Trophoblast cell (in vitro differentiated cells and primary cell): ENCODE measurements at regions not wholly inside any gene's neighbourhood (a gene's known extent, or its start where the extent isn't known, plus 50 kb on each side); places are given as distances from the start of the nearest gene placed in this dataset.
"Not testable (repeated sequence)": the region's sequence is repeated elsewhere in the genome, so short reads cannot be mapped to it uniquely, and the experiment has no call there.

ENCODE experiments used
- DNase-seq, 2 donors: peaks; one replicate each; pipeline ENCODE4 v3.0.0-alpha.2; 2016
- H2AFZ ChIP-seq: 2 replicates; pipeline ENCODE4 v1.6.1; 2013; ENCODE audit warnings: low read length, moderate library complexity, mild to moderate bottlenecking; ENCODE audit not compliant: insufficient read depth, poor library complexity
- H2AK5ac ChIP-seq: 2 replicates; pipeline ENCODE4 v1.6.1; 2013; ENCODE audit warnings: mild to moderate bottlenecking, low read length
- H2BK120ac ChIP-seq: 2 replicates; pipeline ENCODE4 v1.6.1; 2013; ENCODE audit warnings: low read length, mild to moderate bottlenecking, moderate library complexity; ENCODE audit not compliant: insufficient read depth, poor library complexity
- H2BK12ac ChIP-seq: 2 replicates; pipeline ENCODE4 v1.6.1; 2013; ENCODE audit warnings: mild to moderate bottlenecking, low read length, moderate library complexity
- H2BK5ac ChIP-seq: 2 replicates; pipeline ENCODE4 v1.6.1; 2013; ENCODE audit warnings: low read length, low read depth, moderate library complexity, mild to moderate bottlenecking; ENCODE audit not compliant: poor library complexity
- H3K14ac ChIP-seq: 2 replicates; pipeline ENCODE4 v1.6.1; 2013; ENCODE audit warnings: mild to moderate bottlenecking, low read length
- H3K18ac ChIP-seq: 2 replicates; pipeline ENCODE4 v1.6.1; 2013; ENCODE audit warnings: mild to moderate bottlenecking, low read length
- H3K23ac ChIP-seq: 2 replicates; pipeline ENCODE4 v1.6.1; 2013; ENCODE audit warnings: low read length
- H3K27ac ChIP-seq: 2 replicates; pipeline ENCODE4 v1.5.1; 2013; ENCODE audit warnings: low read depth, mild to moderate bottlenecking, inconsistent platforms, low read length, moderate library complexity
- H3K27me3 ChIP-seq: 2 replicates; pipeline ENCODE4 v1.6.1; 2013; ENCODE audit warnings: inconsistent platforms, mild to moderate bottlenecking, low read length, moderate library complexity; ENCODE audit not compliant: insufficient read depth
- H3K36me3 ChIP-seq, 2 experiments: 1 replicate in 1 of 2; 2 replicates in 1 of 2; pipeline ENCODE4 v1.6.1; 2013; ENCODE audit warnings: low read length in 2 of 2, mild to moderate bottlenecking in 2 of 2, moderate library complexity in 1 of 2; ENCODE audit not compliant: insufficient read depth in 2 of 2, control insufficient read depth in 1 of 2
- H3K4ac ChIP-seq: 2 replicates; pipeline ENCODE4 v1.6.1; 2013; ENCODE audit warnings: low read depth, mild to moderate bottlenecking, low read length, moderate library complexity
- H3K4me1 ChIP-seq, 2 experiments: 1 replicate in 1 of 2; 2 replicates in 1 of 2; pipeline ENCODE4 v1.6.1; 2013; ENCODE audit warnings: low read length in 2 of 2, mild to moderate bottlenecking in 2 of 2, moderate library complexity in 1 of 2; ENCODE audit not compliant: insufficient read depth in 2 of 2, control insufficient read depth in 1 of 2
- H3K4me2 ChIP-seq: 2 replicates; pipeline ENCODE4 v1.6.1; 2013; ENCODE audit warnings: inconsistent platforms, mild to moderate bottlenecking, low read length, moderate library complexity
- H3K4me3 ChIP-seq: 2 replicates; pipeline ENCODE4 v1.5.1; 2013; ENCODE audit warnings: mild to moderate bottlenecking, low read depth, low read length, inconsistent platforms
- H3K79me1 ChIP-seq: one replicate; pipeline ENCODE4 v1.6.1; 2013; ENCODE audit warnings: low read length
- H3K79me2 ChIP-seq: 2 replicates; pipeline ENCODE4 v1.6.1; 2013; ENCODE audit warnings: low read length, mild to moderate bottlenecking; ENCODE audit not compliant: control insufficient read depth, insufficient read depth, poor library complexity
- H3K9ac ChIP-seq: 2 replicates; pipeline ENCODE4 v1.6.1; 2013; ENCODE audit warnings: mild to moderate bottlenecking, low read length
- H3K9me3 ChIP-seq: 2 replicates; pipeline ENCODE4 v1.6.1; 2013; ENCODE audit warnings: low read depth, mild to moderate bottlenecking, control low read depth, inconsistent platforms, low read length; ENCODE audit not compliant: insufficient read depth
- H4K12ac ChIP-seq: 2 replicates; pipeline ENCODE4 v1.6.1; 2013; ENCODE audit warnings: low read depth, mild to moderate bottlenecking, low read length, moderate library complexity
- H4K8ac ChIP-seq: 2 replicates; pipeline ENCODE4 v1.6.1; 2013; ENCODE audit warnings: low read depth, mild to moderate bottlenecking, low read length, moderate library complexity
- H4K91ac ChIP-seq: one replicate; pipeline ENCODE4 v1.6.1; 2013; ENCODE audit warnings: low read depth, mild to moderate bottlenecking, low read length, moderate library complexity
- WGBS: extraction: QIAGEN DNeasy Blood & Tissue Kit; methylation state at CpG from one replicate; pipeline ENCODE4 v1.1.7; 2013; ENCODE audit warnings: missing lambda C conversion rate; ENCODE audit not compliant: insufficient read length, insufficient coverage; ENCODE audit errors: extremely low coverage; 5-methylcytosine and 5-hydroxymethylcytosine counted together

- not testable (repeated sequence) for H3K9me3 ChIP-seq, H3K27me3 ChIP-seq, H3K36me3 ChIP-seq, H4K8ac ChIP-seq, H3K79me2 ChIP-seq, H3K18ac ChIP-seq, H3K4me3 ChIP-seq, DNase-seq, H4K91ac ChIP-seq, H2AFZ ChIP-seq, H3K79me1 ChIP-seq, H3K4ac ChIP-seq, H3K14ac ChIP-seq, H3K23ac ChIP-seq, H4K12ac ChIP-seq, H2BK120ac ChIP-seq, H3K27ac ChIP-seq, H2BK12ac ChIP-seq, H2AK5ac ChIP-seq, H3K9ac ChIP-seq, H2BK5ac ChIP-seq, H3K4me1 ChIP-seq, H3K4me2 ChIP-seq
- WGBS: no CpG with 5 or more reads among the region's 15 CpGs
These were observed 215.0 kb downstream of the STIM2 start for GRCh38 chr4:27075603-27076002.

- Histone ChIP-seq H3K14ac (no peak overlapping the region), H2AK5ac (no peak overlapping the region), H3K79me2 (no peaks in the 10 kb centered on the region), H2BK5ac (no peak overlapping the region), H3K27me3 (no peaks in the 10 kb centered on the region), H2AFZ (no peak overlapping the region), H3K18ac (no peak overlapping the region), H3K9me3 (no peaks in the 10 kb centered on the region), H3K4me2 (no peak overlapping the region), H2BK12ac (no peak overlapping the region), H3K4ac (no peak overlapping the region), H3K9ac (no peak overlapping the region), H3K4me1 (peaks cover 0 to 4% of the 10 kb centered on the region in 2 experiments), H3K79me1 (no peaks in the 10 kb centered on the region), H3K27ac (no peak overlapping the region), H3K4me3 (no peak overlapping the region), H4K91ac (no peak overlapping the region), H3K36me3 (no peaks in the 10 kb centered on the region), H2BK120ac (no peak overlapping the region), H4K12ac (no peak overlapping the region), H4K8ac (no peak overlapping the region), H3K23ac (no peak overlapping the region)
- no CpG with 5 or more reads among the region's 4 CpGs for WGBS
- DNase-seq: no peak
These were observed 218.4 kb downstream of the STIM2 start for GRCh38 chr4:27078934-27079455.

- Histone ChIP-seq H3K4me3 (no peak overlapping the region), H3K4me1 (peaks cover 0 to 1% of the 10 kb centered on the region in 2 experiments), H3K23ac (no peak overlapping the region), H2AK5ac (no peak overlapping the region), H3K4me2 (no peak overlapping the region), H3K27ac (no peak overlapping the region), H3K27me3 (no peaks in the 10 kb centered on the region), H3K9me3 (no peaks in the 10 kb centered on the region), H3K79me1 (no peaks in the 10 kb centered on the region), H2BK12ac (no peak overlapping the region), H2AFZ (no peak overlapping the region), H3K79me2 (no peaks in the 10 kb centered on the region), H3K4ac (no peak overlapping the region), H3K14ac (no peak overlapping the region), H4K8ac (no peak overlapping the region), H4K91ac (no peak overlapping the region), H3K36me3 (no peaks in the 10 kb centered on the region), H2BK120ac (no peak overlapping the region), H4K12ac (no peak overlapping the region), H3K18ac (no peak overlapping the region), H3K9ac (no peak overlapping the region), H2BK5ac (no peak overlapping the region)
- WGBS: no CpG with 5 or more reads among the region's 6 CpGs
- no peak for DNase-seq
These were observed 221.3 kb downstream of the STIM2 start for GRCh38 chr4:27081675-27082586.

GRCh38 chr4:27082776-27083175 lies 222.1 kb downstream of the STIM2 start:
- Histone ChIP-seq H3K9ac (no peak overlapping the region), H3K14ac (no peak overlapping the region), H4K91ac (no peak overlapping the region), H3K36me3 (no peaks in the 10 kb centered on the region), H3K27me3 (no peaks in the 10 kb centered on the region), H3K18ac (no peak overlapping the region), H2BK12ac (no peak overlapping the region), H4K12ac (no peak overlapping the region), H2BK120ac (no peak overlapping the region), H3K23ac (no peak overlapping the region), H2AK5ac (no peak overlapping the region), H3K27ac (no peak overlapping the region), H3K79me1 (peaks cover 2% of the 10 kb centered on the region), H4K8ac (no peak overlapping the region), H3K9me3 (no peaks in the 10 kb centered on the region), H2BK5ac (no peak overlapping the region), H2AFZ (no peak overlapping the region), H3K4me3 (no peak overlapping the region), H3K4ac (no peak overlapping the region), H3K79me2 (no peaks in the 10 kb centered on the region), H3K4me2 (no peak overlapping the region), H3K4me1 (peaks cover 2 to 8% of the 10 kb centered on the region in 2 experiments)
- no CpG with 5 or more reads among the region's 4 CpGs for WGBS
- DNase-seq: no peak
